Astrocyte (in vitro differentiated cells and primary cell): ENCODE measurements at regions not wholly inside any gene's neighbourhood (a gene's known extent, or its start where the extent isn't known, plus 50 kb on each side); places are given as distances from the start of the nearest gene placed in this dataset.
"Not testable (repeated sequence)": the region's sequence is repeated elsewhere in the genome, so short reads cannot be mapped to it uniquely, and the experiment has no call there.

Source experiments
- EZH2 ChIP-seq: IDR thresholded peaks from 2 replicates; pipeline ENCODE4 v1.6.1; 2012; ENCODE audit warnings: mild to moderate bottlenecking, low read length, inconsistent platforms; ENCODE audit not compliant: insufficient read depth
- TF ChIP-seq, protein P1 (sequence below): IDR thresholded peaks from 2 replicates; pipeline ENCODE4 v1.5.1; 2011; ENCODE audit warnings: low read depth, mild to moderate bottlenecking, inconsistent platforms, low read length, moderate library complexity; ENCODE audit not compliant: insufficient read depth

DNA sequence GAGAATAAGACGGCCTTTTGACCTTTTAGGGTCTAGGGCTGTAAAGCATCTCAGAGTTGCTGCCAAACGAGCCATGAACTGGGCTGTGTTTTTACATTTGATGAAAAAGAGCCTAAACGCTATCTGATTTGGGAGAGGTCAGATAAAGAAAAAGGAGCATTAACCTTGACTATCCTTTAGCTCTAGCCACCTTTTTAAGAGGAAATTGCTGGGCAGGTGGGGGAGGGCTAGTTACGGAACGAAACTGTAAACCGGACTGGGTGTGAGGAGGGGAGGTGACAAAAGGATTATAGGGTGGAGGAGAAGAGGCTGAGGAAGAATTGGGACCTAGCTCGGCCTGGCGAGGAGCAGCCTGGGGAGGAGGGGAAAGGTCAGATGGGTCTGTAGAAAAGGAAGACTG lies 68.4 kb downstream of the RAP2B start:
- not testable (repeated sequence) for TF ChIP-seq EZH2
- TF ChIP-seq, protein P1, sequence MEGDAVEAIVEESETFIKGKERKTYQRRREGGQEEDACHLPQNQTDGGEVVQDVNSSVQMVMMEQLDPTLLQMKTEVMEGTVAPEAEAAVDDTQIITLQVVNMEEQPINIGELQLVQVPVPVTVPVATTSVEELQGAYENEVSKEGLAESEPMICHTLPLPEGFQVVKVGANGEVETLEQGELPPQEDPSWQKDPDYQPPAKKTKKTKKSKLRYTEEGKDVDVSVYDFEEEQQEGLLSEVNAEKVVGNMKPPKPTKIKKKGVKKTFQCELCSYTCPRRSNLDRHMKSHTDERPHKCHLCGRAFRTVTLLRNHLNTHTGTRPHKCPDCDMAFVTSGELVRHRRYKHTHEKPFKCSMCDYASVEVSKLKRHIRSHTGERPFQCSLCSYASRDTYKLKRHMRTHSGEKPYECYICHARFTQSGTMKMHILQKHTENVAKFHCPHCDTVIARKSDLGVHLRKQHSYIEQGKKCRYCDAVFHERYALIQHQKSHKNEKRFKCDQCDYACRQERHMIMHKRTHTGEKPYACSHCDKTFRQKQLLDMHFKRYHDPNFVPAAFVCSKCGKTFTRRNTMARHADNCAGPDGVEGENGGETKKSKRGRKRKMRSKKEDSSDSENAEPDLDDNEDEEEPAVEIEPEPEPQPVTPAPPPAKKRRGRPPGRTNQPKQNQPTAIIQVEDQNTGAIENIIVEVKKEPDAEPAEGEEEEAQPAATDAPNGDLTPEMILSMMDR, result not testable (repeated sequence)
